ENCODE measurements at regions not wholly inside any gene's neighbourhood (a gene's known extent, or its start where the extent isn't known, plus 50 kb on each side); places are given as distances from the start of the nearest gene placed in this dataset.

- TF ChIP-seq CTCF (conservative IDR thresholded peaks at IDR 0.05 in 1 of 2, IDR thresholded peaks at IDR 0.05 in 1 of 2; ENCODE audit: low read depth in 1 of 2, low read length in 2 of 2) (no peak), EZH2 (IDR thresholded peaks at IDR 0.05; ENCODE audit: low read length, missing control alignments) (no peak)
Observed at GRCh38 chrX:108900333-108900732, 164.0 kb upstream of the IRS4 start.
